Right atrium auricular region (tissue), 2 donors: ENCODE measurements at regions not wholly inside any gene's neighbourhood (a gene's known extent, or its start where the extent isn't known, plus 50 kb on each side); places are given as distances from the start of the nearest gene placed in this dataset.

ENCODE experiments used
- DNase-seq: peaks from one replicate; pipeline ENCODE4 v3.0.0-alpha.2; 2019; ENCODE audit warnings: low spot score
- H3K27ac ChIP-seq, 2 donors: fragments of 200-600 bp; sonication (generic); 1 replicate in 1 of 2; 2 replicates in 1 of 2; pipeline ENCODE4 v1.5.1; 2016 to 2019
- H3K27me3 ChIP-seq, 2 donors: fragments of 200-600 bp; sonication (generic); one replicate each; pipeline versions ENCODE4 v1.5.1 to v1.6.0; 2017 to 2019
- H3K36me3 ChIP-seq: fragments of 200-600 bp; sonication (generic); one replicate; pipeline ENCODE4 v1.5.1; 2016
- H3K4me1 ChIP-seq, 2 donors: fragments of 200-600 bp; sonication (generic); one replicate each; pipeline versions ENCODE4 v1.5.1 to v1.6.0; 2017 to 2019
- H3K4me3 ChIP-seq, 2 donors: fragments of 200-600 bp; sonication (generic); 1 replicate in 1 of 2; 2 replicates in 1 of 2; pipeline ENCODE4 v1.5.1; 2017 to 2019; ENCODE audit warnings: mild to moderate bottlenecking in 1 of 2, moderate library complexity in 1 of 2
- H3K9me3 ChIP-seq, 2 donors: fragments of 200-600 bp; sonication (generic); one replicate each; pipeline ENCODE4 v1.5.1; 2019
- TF ChIP-seq, protein P1 (sequence below), 2 donors: fragments of 200-600 bp; sonication (generic); IDR thresholded peaks; one replicate each; pipeline ENCODE4 v1.5.1; 2019; ENCODE audit warnings: antibody characterized with exemption in 2 of 2

DNA sequence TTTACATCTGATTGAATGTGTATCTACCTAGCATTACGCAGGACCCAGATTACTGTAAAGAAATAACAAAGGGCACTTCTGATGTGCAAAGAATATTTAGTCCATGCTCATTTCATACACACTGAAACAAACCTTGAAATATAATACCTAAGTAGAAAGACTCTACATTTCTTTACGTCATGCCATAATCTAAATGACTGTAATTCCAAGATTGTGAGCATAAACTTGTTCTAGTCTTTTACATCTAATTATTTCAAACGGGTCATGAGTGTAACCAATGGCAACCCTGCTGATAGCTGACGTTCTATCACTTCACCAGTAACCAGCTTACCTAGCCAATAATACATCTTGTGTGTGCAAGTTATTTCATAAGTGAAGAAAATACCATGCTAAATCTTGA, 433.8 kb downstream of the PRKD1 start:
- no peak for DNase-seq
- Histone ChIP-seq H3K27me3 (no peaks in the 10 kb centered on the region), H3K27ac (no peak overlapping the region), H3K9me3 (no peaks in the 10 kb centered on the region), H3K4me3 (no peak overlapping the region), H3K36me3 (no peaks in the 10 kb centered on the region), H3K4me1 (no peaks in the 10 kb centered on the region)
- TF ChIP-seq, protein P1, sequence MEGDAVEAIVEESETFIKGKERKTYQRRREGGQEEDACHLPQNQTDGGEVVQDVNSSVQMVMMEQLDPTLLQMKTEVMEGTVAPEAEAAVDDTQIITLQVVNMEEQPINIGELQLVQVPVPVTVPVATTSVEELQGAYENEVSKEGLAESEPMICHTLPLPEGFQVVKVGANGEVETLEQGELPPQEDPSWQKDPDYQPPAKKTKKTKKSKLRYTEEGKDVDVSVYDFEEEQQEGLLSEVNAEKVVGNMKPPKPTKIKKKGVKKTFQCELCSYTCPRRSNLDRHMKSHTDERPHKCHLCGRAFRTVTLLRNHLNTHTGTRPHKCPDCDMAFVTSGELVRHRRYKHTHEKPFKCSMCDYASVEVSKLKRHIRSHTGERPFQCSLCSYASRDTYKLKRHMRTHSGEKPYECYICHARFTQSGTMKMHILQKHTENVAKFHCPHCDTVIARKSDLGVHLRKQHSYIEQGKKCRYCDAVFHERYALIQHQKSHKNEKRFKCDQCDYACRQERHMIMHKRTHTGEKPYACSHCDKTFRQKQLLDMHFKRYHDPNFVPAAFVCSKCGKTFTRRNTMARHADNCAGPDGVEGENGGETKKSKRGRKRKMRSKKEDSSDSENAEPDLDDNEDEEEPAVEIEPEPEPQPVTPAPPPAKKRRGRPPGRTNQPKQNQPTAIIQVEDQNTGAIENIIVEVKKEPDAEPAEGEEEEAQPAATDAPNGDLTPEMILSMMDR (IDR thresholded peaks at IDR 0.05): no peak

DNA sequence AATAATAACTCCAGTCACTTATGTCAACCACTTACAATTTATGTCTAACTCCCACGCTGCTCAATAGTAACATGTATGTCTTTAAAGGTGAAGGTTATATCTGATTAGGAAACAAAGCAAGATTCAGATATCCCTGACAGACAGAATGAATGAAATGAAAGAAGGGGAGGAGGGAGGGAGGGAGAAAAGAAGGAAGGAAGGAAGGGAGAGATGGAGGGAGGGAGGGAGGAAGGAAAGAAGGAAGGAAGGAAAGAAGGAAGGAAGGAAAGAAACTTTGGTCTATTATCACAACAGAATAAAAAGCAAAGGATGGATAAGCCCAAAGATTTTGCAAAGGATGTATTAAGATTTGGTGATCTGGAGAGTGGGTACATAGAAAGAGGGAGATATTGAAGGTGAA, 433.3 kb downstream of the PRKD1 start:
- H3K4me3 ChIP-seq: no peak overlapping the region
- H3K27ac ChIP-seq: no peak overlapping the region
- no peaks in the 10 kb centered on the region for H3K9me3 ChIP-seq
- no peaks in the 10 kb centered on the region for H3K36me3 ChIP-seq
- no peaks in the 10 kb centered on the region for H3K4me1 ChIP-seq
- H3K27me3 ChIP-seq: no peaks in the 10 kb centered on the region
- TF ChIP-seq, protein P1 (IDR thresholded peaks at IDR 0.05): no peak
- no peak for DNase-seq

DNA sequence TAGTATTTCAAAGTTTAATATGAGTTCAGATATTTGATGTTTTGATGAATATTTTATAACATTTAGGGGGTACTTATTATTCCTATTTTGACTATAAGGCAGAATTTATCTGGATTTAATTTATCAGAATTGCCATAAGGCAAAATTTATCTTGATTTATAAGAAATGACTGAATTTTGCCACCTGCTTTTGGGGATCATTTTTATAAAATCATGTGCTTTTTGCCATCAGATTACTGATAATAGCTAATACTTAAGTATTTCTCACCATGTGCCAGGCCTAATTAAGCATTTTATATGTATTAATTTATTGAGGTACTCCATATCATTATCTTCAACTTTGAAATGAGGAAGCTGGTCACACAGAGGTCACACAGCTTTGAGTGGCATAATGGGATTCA, 423.7 kb downstream of the PRKD1 start:
- Histone ChIP-seq H3K4me3 (no peak overlapping the region), H3K4me1 (no peaks in the 10 kb centered on the region), H3K27ac (no peak overlapping the region), H3K9me3 (no peaks in the 10 kb centered on the region), H3K27me3 (no peaks in the 10 kb centered on the region), H3K36me3 (no peaks in the 10 kb centered on the region)
- TF ChIP-seq, protein P1 (IDR thresholded peaks at IDR 0.05): no peak
- DNase-seq: no peak

DNA sequence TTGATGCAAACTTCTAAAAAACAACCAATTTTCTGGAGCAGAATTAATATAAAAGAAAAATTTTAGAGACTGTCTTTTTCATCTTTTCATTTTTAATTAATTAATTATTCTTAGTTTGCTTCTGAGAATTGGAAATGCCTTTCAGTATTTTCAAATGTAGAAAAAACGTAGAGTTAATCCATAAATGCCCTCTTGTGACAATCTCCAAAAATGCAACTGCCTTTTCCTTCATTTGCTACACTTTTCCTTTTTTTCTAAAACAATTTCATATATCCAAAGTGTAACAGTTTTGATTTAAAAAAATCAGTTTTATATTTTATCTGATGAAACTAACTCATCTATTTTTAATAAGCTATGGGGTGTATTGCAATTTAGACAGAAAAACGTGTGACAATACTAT, 409.3 kb downstream of the PRKD1 start:
- DNase-seq: no peak
- no peak overlapping the region for H3K4me3 ChIP-seq
- H3K4me1 ChIP-seq: no peaks in the 10 kb centered on the region
- TF ChIP-seq, protein P1 (IDR thresholded peaks at IDR 0.05): no peak
- no peaks in the 10 kb centered on the region for H3K36me3 ChIP-seq
- no peak overlapping the region for H3K27ac ChIP-seq
- H3K9me3 ChIP-seq: peaks cover 0 to 5% of the 10 kb centered on the region in 2 donors
- no peaks in the 10 kb centered on the region for H3K27me3 ChIP-seq

DNA sequence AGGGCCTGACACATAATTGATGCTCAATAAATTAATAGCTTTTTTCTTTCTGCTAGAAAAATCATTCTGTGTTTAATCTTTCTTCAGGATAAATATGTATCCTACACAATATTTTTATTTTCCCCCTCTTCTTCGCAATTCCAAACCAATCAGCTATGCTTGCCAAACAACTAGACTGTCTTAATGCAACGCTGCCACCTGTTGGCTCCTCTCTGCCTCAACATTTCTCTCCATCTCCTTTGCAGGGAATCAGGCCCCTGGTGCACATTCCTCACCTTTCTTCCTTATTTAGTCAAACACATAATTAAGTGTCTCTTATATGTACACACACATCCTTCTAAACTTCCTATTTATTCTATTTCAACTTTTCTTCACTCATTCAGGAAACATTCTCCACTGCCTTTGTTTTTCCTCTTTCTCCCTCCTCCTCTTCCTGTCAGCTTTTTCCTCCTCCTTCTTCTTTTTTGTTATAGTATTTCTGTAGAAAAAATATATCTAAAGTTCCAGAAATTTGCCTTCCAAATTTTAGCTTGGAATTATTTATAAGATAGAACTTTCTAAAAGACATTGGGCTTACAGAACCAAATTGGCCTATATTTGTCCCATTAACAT, 406.0 kb downstream of the PRKD1 start:
- no peaks in the 10 kb centered on the region for H3K4me1 ChIP-seq
- H3K4me3 ChIP-seq: no peak overlapping the region
- peaks cover 0 to 5% of the 10 kb centered on the region in 2 donors for H3K9me3 ChIP-seq
- no peak overlapping the region for H3K27ac ChIP-seq
- H3K36me3 ChIP-seq: no peaks in the 10 kb centered on the region
- TF ChIP-seq, protein P1 (IDR thresholded peaks at IDR 0.05): no peak
- no peak for DNase-seq
- H3K27me3 ChIP-seq: no peaks in the 10 kb centered on the region
